GM19025 (cell line): ENCODE measurements at regions not wholly inside any gene's neighbourhood (a gene's known extent, or its start where the extent isn't known, plus 50 kb on each side); places are given as distances from the start of the nearest gene placed in this dataset.

Source experiments
- ATAC-seq: cut with Tn5 transposase; IDR thresholded peaks from one replicate; pipeline ENCODE4 v1.9.1; 2021; ENCODE audit warnings: mild to moderate bottlenecking, low read depth, moderate library complexity; ENCODE audit not compliant: unreplicated experiment

- no peak for ATAC-seq
Measured at GRCh38 chr14:84375235-84375634, 1154.7 kb upstream of the FLRT2 start.

DNA sequence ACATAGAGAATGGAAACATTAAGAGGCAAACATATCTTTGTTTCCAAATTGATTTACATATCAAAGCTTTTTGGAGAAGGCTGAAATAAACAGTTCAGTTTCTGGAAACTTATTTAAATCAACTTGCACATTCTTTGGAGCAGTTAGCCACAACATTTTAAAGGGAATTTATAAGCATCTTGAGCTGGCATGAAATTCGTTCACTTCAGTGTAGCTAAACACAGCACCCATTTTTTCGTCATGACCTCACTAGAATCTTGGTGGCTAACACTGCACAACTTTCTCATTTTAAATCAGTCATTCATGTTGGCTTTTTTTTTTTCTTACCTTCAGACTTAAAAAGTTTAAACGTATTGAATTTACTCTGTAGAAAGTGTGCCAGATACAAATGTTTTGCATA, 1139.9 kb upstream of the FLRT2 start:
- ATAC-seq, result no peak

- no peak for ATAC-seq
Measured at GRCh38 chr14:84397631-84398030, 1132.3 kb upstream of the FLRT2 start.

DNA sequence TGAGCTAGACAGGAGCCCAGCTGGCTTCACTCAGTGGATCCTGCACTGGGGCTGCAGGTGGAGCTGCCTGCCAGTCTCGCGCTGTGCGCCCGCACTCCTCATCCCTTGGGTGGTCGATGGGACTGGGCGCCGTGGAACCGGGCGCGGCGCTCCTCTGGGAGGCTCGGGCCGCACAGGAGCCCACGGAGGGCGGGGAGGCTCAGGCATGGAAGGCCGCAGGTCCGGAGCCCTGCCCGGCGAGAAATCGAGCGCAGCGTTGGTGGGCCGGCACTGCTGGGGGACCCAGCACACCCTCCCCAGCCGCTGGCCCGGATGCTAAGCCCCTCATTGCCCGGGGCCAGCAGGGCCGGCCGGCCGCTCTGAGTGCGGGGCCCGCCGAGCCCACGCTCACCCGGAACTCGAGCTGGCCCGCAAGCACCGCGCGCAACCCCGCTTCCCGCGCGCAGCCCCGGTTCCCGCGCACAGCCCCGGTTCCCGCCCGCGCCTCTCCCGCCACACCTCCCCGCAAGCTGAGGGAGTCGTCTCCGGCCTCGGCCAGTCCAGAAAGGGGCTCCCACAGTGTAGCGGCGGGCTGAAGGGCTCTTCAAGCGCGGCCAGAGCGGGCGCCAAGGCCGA, 1130.5 kb upstream of the FLRT2 start:
- no peak for ATAC-seq

- no peak for ATAC-seq
Measured at GRCh38 chr14:84401631-84402030, 1128.3 kb upstream of the FLRT2 start.

DNA sequence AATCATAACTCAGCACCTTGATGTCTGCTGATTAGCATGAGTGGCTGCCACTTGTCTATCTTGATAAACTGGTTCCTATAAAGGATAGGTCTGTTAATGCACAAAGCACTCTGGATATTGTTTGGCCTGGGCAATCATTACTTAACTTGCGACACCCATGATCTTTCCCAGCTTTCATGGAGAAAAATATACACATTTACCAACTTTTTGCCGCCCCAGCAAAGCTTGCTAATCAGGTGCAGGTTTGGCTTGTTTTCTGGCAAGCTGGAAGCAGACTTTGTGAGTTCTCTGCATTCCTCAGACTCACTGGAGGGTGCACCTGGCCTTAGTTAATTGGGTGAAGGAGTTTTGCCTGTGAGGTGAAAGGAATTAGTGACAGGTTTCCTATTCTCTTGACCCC, 1126.4 kb upstream of the FLRT2 start:
- ATAC-seq, result no peak

GRCh38 chr14:84404246-84404645, 1125.7 kb upstream of the FLRT2 start:
- ATAC-seq, result no peak

GRCh38 chr14:84409435-84409834, 1120.5 kb upstream of the FLRT2 start:
- no peak for ATAC-seq

DNA sequence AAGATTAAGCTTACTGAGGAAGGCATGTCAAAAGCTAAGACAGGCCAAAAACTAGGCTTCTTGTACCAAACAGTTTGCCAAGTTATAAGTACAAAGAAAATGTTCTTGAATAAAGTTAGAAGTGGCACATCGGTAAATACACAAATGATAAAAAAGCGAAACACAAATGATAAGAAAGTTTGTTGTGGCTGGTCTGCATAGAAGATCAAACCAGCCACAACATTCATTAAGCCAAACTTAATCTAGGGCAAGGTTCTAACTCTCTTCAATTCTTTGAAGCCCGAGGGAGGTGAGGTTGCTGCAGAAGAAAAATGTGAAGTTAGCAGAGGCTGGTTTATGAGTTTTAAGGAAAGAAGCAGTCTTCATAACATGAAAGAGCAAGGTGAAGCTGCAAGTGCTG, 1119.6 kb upstream of the FLRT2 start:
- ATAC-seq, result no peak

DNA sequence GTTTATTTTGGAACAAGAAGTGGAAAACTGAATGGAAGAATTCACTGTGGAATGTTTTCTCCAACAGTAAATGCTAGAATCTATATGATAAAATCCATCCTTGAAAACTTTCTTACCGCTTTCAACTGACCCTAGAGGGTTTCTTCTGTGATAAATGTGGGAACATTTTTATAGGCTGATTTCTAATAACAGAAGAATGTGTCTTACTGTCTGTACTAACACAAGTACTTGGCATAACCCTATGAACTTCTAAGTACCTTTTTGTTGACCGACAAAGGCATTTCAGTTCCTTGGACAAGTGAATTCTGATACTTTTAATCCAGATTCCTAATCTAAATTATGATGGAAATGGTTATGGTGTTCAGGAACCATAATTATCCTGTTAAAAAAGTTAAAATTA, 1109.7 kb upstream of the FLRT2 start:
- no peak for ATAC-seq

DNA sequence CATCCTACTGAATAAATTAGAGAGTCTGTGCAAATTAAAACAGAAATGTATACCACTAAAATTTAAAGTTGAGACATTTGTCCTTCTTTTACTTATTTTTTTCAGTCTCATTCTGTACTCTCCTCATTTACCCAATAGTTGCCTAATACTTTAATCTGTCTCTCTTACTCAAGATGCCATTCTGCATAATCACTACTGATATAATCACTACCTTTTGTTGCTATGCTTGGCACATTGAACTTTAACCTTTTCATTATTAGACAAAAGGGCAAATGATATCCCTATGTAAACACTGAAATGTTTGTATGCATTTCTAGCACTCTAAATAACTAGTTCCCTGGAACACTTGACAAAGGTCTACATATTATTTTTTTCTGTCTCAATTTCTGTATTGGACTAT, 1108.3 kb upstream of the FLRT2 start:
- ATAC-seq, result no peak

- ATAC-seq, result no peak
Measured at GRCh38 chr14:84425968-84426367, 1104.0 kb upstream of the FLRT2 start.

GRCh38 chr14:84432676-84433075, 1097.3 kb upstream of the FLRT2 start:
- no peak for ATAC-seq

- no peak for ATAC-seq
Measured at GRCh38 chr14:84433961-84434360, 1096.0 kb upstream of the FLRT2 start.

DNA sequence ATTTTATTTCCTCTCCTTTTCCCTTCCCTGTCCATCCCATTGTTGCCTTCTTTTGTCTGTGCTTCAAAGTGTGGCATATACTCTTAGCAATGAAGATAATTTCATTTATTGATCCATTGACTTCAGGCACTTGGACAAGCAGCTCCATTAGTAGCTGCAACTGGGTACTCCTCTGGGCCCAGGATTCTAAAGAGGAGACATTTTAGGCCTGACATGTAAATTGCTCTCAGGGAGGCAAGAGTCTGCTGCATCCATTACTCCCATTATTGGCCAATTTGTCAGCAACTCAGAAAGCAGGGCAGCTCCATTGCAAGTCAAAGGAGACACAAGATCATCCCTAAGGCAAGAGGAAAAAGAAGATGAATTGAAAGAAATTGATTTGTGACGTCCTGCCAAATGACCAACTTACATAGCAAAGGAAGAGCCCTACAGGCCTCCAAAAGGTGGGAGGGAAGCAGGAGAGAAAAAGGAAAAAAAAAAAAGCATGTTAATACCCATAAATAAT, 1094.1 kb upstream of the FLRT2 start:
- ATAC-seq, result no peak

DNA sequence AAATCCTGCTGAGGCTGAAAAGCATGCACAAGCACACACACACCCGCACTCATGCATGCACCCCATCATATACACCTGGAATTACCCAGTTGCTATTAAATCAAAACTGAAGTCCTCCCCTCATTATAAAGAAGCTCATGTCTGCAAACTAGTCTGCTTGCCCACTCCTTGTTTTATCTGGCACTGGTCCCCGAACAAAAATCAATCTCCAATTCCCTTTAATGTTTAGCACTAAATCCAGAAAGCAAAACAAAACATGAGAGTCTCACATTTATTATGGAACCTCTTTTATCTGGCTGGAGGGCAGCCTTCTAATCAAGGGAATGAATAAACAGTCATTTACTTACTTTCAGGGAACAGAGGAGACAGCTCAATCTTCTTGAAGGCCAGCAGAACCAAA, 1093.4 kb upstream of the FLRT2 start:
- no peak for ATAC-seq

GRCh38 chr14:84442521-84442920, 1087.4 kb upstream of the FLRT2 start:
- no peak for ATAC-seq

GRCh38 chr14:84445486-84445885, 1084.5 kb upstream of the FLRT2 start:
- no peak for ATAC-seq

GRCh38 chr14:84446250-84446649, 1083.7 kb upstream of the FLRT2 start:
- no peak for ATAC-seq

GRCh38 chr14:84453307-84453950, 1076.5 kb upstream of the FLRT2 start:
- ATAC-seq, result no peak

GRCh38 chr14:84454114-84454513, 1075.8 kb upstream of the FLRT2 start:
- no peak for ATAC-seq

- no peak for ATAC-seq
Measured at GRCh38 chr14:84456946-84457345, 1073.0 kb upstream of the FLRT2 start.
